Epithelial cell of esophagus (primary cell): ENCODE measurements at regions not wholly inside any gene's neighbourhood (a gene's known extent, or its start where the extent isn't known, plus 50 kb on each side); places are given as distances from the start of the nearest gene placed in this dataset.
"Not testable (repeated sequence)": the region's sequence is repeated elsewhere in the genome, so short reads cannot be mapped to it uniquely, and the experiment has no call there.

ENCODE experiments used
- DNase-seq: peaks from one replicate; pipeline ENCODE4 v3.0.0; 2010; ENCODE audit warnings: low read depth
- H3K4me3 ChIP-seq: 2 replicates; pipeline ENCODE4 v1.5.1; 2011; ENCODE audit warnings: mild to moderate bottlenecking, low read length, control low read depth
- CTCF ChIP-seq: IDR thresholded peaks from 2 replicates; pipeline ENCODE4 v1.5.1; 2011; ENCODE audit warnings: low read depth, mild to moderate bottlenecking, low read length, control low read depth, inconsistent platforms; ENCODE audit not compliant: insufficient read depth; ENCODE audit errors: missing control alignments

DNA sequence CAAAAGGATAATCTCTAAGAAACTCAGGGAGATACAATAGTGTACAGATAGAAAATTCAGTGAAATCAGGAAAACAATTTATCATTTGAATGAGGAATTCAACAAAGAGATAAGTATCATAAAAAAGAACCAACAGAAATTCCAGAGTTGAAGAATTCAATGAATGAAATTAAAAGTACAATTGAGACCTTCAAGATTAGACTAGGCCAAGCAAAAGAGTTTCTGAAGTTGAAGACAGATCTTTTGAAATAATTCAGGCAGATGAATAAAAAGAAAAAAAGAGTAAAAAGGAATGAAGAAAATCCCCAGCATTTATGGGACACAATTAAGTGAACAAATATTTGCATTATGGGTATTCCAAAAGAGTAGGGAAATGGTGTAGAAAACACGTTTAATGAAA lies 412.6 kb downstream of the TMEM121 start:
- no peak for TF ChIP-seq CTCF
- H3K4me3 ChIP-seq = no peak overlapping the region
- DNase-seq = no peak

- no peak for DNase-seq
- no peak for TF ChIP-seq CTCF
Observed at GRCh38 chr14:105939810-105940508, 413.6 kb downstream of the TMEM121 start.

DNA sequence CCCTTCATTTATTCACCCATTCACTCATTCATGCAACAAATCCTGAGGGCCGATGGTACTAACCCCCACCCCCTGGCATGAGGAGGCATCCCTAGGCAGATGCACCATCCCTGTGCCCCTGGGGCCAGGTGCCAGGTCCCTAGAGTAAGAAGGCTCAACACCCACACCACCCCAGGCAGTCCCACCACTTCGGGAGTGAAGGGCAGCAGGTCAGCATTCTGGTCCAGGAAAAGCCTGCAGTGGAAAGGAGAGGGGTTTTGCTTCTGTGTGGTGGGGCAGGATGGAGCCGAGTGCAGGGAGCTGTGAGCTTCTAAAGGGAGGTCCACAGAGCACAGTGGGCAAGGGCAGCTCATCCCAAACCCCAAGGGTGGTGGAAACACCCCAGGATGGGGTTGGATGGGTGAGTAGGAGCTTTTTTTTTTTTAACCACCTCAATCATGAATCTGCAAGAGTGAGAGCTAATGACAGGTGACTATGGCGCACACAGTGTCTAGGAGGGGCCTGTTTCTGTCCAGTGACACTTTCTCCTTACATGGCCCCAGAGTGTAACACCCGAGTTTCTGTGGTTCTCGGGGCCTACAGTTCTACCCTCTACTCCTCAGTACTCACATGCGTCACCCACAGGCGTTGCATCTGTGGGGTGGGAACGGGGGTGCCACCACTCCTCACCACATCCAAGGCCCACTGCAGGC lies 414.3 kb downstream of the TMEM121 start:
- DNase-seq = no peak
- no peak for TF ChIP-seq CTCF

More at GRCh38 chr14:105939810-105940508, 413.6 kb downstream of the TMEM121 start:
- H3K4me3 ChIP-seq = no peak overlapping the region

GRCh38 chr14:105941226-105942166 lies 415.1 kb downstream of the TMEM121 start:
- TF ChIP-seq CTCF = no peak
- DNase-seq = no peak
- H3K4me3 ChIP-seq = no peak overlapping the region

More for the DNA sequence above, 414.3 kb downstream of the TMEM121 start:
- H3K4me3 ChIP-seq = no peak overlapping the region

DNA sequence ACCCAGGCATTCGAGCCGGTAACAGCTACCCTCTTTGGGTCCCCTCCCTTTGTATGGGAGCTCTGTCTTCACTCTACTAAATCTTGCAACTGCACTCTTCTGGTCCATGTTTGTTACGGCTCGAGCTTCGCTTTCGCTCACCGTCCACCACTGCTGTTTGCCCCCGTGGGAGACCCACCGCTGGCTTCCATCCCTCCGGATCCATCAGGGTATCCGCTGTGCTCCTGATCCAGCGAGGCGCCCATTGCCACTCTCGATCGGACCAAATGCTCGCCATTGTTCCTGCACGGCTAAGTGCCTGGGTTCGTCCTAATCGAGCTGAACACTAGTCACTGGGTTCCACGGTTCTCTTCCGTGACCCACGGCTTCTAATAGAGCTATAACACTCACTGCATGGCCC lies 416.3 kb downstream of the TMEM121 start:
- DNase-seq, H3K4me3 ChIP-seq: not testable (repeated sequence)

- no peak for DNase-seq
- H3K4me3 ChIP-seq = no peak overlapping the region
- no peak for TF ChIP-seq CTCF
Observed at GRCh38 chr14:105943973-105944602, 417.7 kb downstream of the TMEM121 start.
